Astrocyte (in vitro differentiated cells and primary cell): ENCODE measurements at regions not wholly inside any gene's neighbourhood (a gene's known extent, or its start where the extent isn't known, plus 50 kb on each side); places are given as distances from the start of the nearest gene placed in this dataset.

ENCODE experiments used
- CTCF ChIP-seq: IDR thresholded peaks from 2 replicates; pipeline ENCODE4 v1.5.1; 2011; ENCODE audit warnings: low read depth, mild to moderate bottlenecking, inconsistent platforms, low read length, moderate library complexity; ENCODE audit not compliant: insufficient read depth
- EZH2 ChIP-seq: IDR thresholded peaks from 2 replicates; pipeline ENCODE4 v1.6.1; 2012; ENCODE audit warnings: mild to moderate bottlenecking, low read length, inconsistent platforms; ENCODE audit not compliant: insufficient read depth

DNA sequence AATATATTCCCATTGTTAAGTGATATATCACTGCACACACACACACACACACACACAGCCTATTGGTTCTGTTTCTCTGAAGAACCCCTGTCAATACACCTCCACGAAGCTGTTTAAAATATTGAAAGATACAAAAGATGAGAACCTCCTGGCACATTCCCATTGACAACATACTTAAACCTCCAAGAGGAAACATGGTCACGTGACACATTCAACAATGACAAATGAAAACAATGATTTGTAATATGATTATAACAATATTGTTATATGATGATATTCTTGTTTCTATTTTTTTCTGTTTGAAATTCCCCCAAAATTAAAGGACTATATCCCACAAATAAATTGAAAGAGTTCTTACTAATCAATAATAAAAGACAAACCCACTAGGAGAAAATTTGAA lies 1344.9 kb downstream of the BRD1 start:
- TF ChIP-seq CTCF = no peak
- TF ChIP-seq EZH2 = no peak
